ENCODE measurements at regions not wholly inside any gene's neighbourhood (a gene's known extent, or its start where the extent isn't known, plus 50 kb on each side); places are given as distances from the start of the nearest gene placed in this dataset.

GRCh38 chr12:94717108-94717507 lies 66.8 kb upstream of the TMCC3 start:
- TF ChIP-seq CTCF (IDR thresholded peaks at IDR 0.05; ENCODE audit: control insufficient read depth, extremely low read depth, insufficient read depth): no peak
- no peak for DNase-seq (ENCODE audit: low read depth)
- H3K4me3 ChIP-seq (ENCODE audit: low read depth, low read length): no peak overlapping the region

- DNase-seq (ENCODE audit: low read depth): no peak
- no peak for TF ChIP-seq CTCF (IDR thresholded peaks at IDR 0.05; ENCODE audit: control insufficient read depth, extremely low read depth, insufficient read depth)
- no peak overlapping the region for H3K4me3 ChIP-seq (ENCODE audit: low read depth, low read length)
Measured at GRCh38 chr12:94716339-94716738, 66.0 kb upstream of the TMCC3 start.

- H3K4me3 ChIP-seq (ENCODE audit: low read depth, low read length): no peak overlapping the region
- DNase-seq (ENCODE audit: low read depth): no peak
- no peak for TF ChIP-seq CTCF (IDR thresholded peaks at IDR 0.05; ENCODE audit: control insufficient read depth, extremely low read depth, insufficient read depth)
Measured at GRCh38 chr12:94714378-94715114, 64.2 kb upstream of the TMCC3 start.

- no peak overlapping the region for H3K4me3 ChIP-seq (ENCODE audit: low read depth, low read length)
- no peak for DNase-seq (ENCODE audit: low read depth)
- TF ChIP-seq CTCF (IDR thresholded peaks at IDR 0.05; ENCODE audit: control insufficient read depth, extremely low read depth, insufficient read depth): no peak
Measured at GRCh38 chr12:94712815-94713515, 62.6 kb upstream of the TMCC3 start.

GRCh38 chr12:94710933-94711332 lies 60.6 kb upstream of the TMCC3 start:
- no peak overlapping the region for H3K4me3 ChIP-seq (ENCODE audit: low read depth, low read length)
- TF ChIP-seq CTCF (IDR thresholded peaks at IDR 0.05; ENCODE audit: control insufficient read depth, extremely low read depth, insufficient read depth): peak; percentile 36
- DNase-seq (ENCODE audit: low read depth): no peak

GRCh38 chr12:94707892-94708291 lies 57.5 kb upstream of the TMCC3 start:
- H3K4me3 ChIP-seq (ENCODE audit: low read depth, low read length): no peak overlapping the region
- TF ChIP-seq CTCF (IDR thresholded peaks at IDR 0.05; ENCODE audit: control insufficient read depth, extremely low read depth, insufficient read depth): no peak
- no peak for DNase-seq (ENCODE audit: low read depth)
